ENCODE measurements at regions not wholly inside any gene's neighbourhood (a gene's known extent, or its start where the extent isn't known, plus 50 kb on each side); places are given as distances from the start of the nearest gene placed in this dataset.

- TF ChIP-seq NRF1 (IDR thresholded peaks at IDR 0.05; ENCODE audit: low read depth, low read length), result no peak
- TF ChIP-seq CREB1 (IDR thresholded peaks at IDR 0.05), result no peak
- TF ChIP-seq E2F6 (IDR thresholded peaks at IDR 0.05), result peak; percentile 61; the same call in 1 of the 2 replicates
- TF ChIP-seq SP1 (IDR thresholded peaks at IDR 0.05; ENCODE audit: low read depth, low read length), result peak; percentile 75; the same call in 1 of the 2 replicates
- no peak for TF ChIP-seq BRCA1 (IDR thresholded peaks at IDR 0.05; ENCODE audit: low read depth, low read length)
- TF ChIP-seq EGR1 (IDR thresholded peaks at IDR 0.05; ENCODE audit: borderline replicate concordance, low read depth, low read length), result no peak
- TF ChIP-seq JUN (IDR thresholded peaks at IDR 0.05; ENCODE audit: low read depth, low read length), result no peak
- TF ChIP-seq TCF12 (IDR thresholded peaks at IDR 0.05; ENCODE audit: low read depth, low read length), result 0 out of 2 replicates have a peak, but pooled peaks have one; percentile 20
- peak; percentile 51; the same call in 1 of the 2 replicates for TF ChIP-seq MAX (IDR thresholded peaks at IDR 0.05)
- TF ChIP-seq FOSL1 (IDR thresholded peaks at IDR 0.05; ENCODE audit: insufficient read depth, low read depth, low read length), result no peak
- no peak for TF ChIP-seq MAFK (IDR thresholded peaks at IDR 0.05; ENCODE audit: low read depth, low read length)
- TF ChIP-seq, protein P1, sequence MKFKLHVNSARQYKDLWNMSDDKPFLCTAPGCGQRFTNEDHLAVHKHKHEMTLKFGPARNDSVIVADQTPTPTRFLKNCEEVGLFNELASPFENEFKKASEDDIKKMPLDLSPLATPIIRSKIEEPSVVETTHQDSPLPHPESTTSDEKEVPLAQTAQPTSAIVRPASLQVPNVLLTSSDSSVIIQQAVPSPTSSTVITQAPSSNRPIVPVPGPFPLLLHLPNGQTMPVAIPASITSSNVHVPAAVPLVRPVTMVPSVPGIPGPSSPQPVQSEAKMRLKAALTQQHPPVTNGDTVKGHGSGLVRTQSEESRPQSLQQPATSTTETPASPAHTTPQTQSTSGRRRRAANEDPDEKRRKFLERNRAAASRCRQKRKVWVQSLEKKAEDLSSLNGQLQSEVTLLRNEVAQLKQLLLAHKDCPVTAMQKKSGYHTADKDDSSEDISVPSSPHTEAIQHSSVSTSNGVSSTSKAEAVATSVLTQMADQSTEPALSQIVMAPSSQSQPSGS (IDR thresholded peaks at IDR 0.05; ENCODE audit: low read length), result no peak
Measured at GRCh38 chr16:65772134-65772732, 594.3 kb upstream of the CDH5 start (continued).

Measured in H1 (cell line).